ENCODE measurements at regions not wholly inside any gene's neighbourhood (a gene's known extent, or its start where the extent isn't known, plus 50 kb on each side); places are given as distances from the start of the nearest gene placed in this dataset.

- no peak for DNase-seq
These were observed 351.2 kb downstream of the CDH2 start for GRCh38 chr18:27825689-27826088.

- no peak for DNase-seq
These were observed 351.9 kb downstream of the CDH2 start for GRCh38 chr18:27824841-27825681.

GRCh38 chr18:27824275-27824674 lies 352.7 kb downstream of the CDH2 start:
- DNase-seq: no peak

- no peak for DNase-seq
These were observed 353.9 kb downstream of the CDH2 start for GRCh38 chr18:27823053-27823452.

- no peak for DNase-seq
These were observed 368.2 kb downstream of the CDH2 start for GRCh38 chr18:27808683-27809082.

- DNase-seq: no peak
These were observed 373.0 kb downstream of the CDH2 start for GRCh38 chr18:27803957-27804356.

- no peak for DNase-seq
These were observed 379.4 kb downstream of the CDH2 start for GRCh38 chr18:27797484-27797883.

GRCh38 chr18:27794181-27794926 lies 382.6 kb downstream of the CDH2 start:
- DNase-seq: no peak

- no peak for DNase-seq
These were observed 383.7 kb downstream of the CDH2 start for GRCh38 chr18:27793013-27793785.

GRCh38 chr18:27789406-27789805 lies 387.5 kb downstream of the CDH2 start:
- DNase-seq: no peak

- DNase-seq: no peak
These were observed 389.4 kb downstream of the CDH2 start for GRCh38 chr18:27787547-27787946.

- DNase-seq: no peak
These were observed 391.0 kb downstream of the CDH2 start for GRCh38 chr18:27785815-27786471.

- no peak for DNase-seq
These were observed 396.7 kb downstream of the CDH2 start for GRCh38 chr18:27780061-27780745.

GRCh38 chr18:27778925-27779324 lies 398.0 kb downstream of the CDH2 start:
- DNase-seq: no peak

GRCh38 chr18:27778441-27778840 lies 398.5 kb downstream of the CDH2 start:
- DNase-seq: no peak

- no peak for DNase-seq
These were observed 404.8 kb downstream of the CDH2 start for GRCh38 chr18:27772081-27772480.

- no peak for DNase-seq
These were observed 405.4 kb downstream of the CDH2 start for GRCh38 chr18:27771571-27771970.

GRCh38 chr18:27769152-27769551 lies 407.8 kb downstream of the CDH2 start:
- no peak for DNase-seq

GRCh38 chr18:27763936-27764335 lies 413.0 kb downstream of the CDH2 start:
- no peak for DNase-seq

GRCh38 chr18:27763341-27763740 lies 413.6 kb downstream of the CDH2 start:
- DNase-seq: no peak

- no peak for DNase-seq
These were observed 414.9 kb downstream of the CDH2 start for GRCh38 chr18:27762054-27762453.

GRCh38 chr18:27752944-27753343 lies 424.0 kb downstream of the CDH2 start:
- no peak for DNase-seq

Data from CD4-positive, alpha-beta T cell treated with Interferon alpha-2 for 1 hour (primary cell).